Loucy (cell line): ENCODE measurements at regions not wholly inside any gene's neighbourhood (a gene's known extent, or its start where the extent isn't known, plus 50 kb on each side); places are given as distances from the start of the nearest gene placed in this dataset.
A peak's percentile ranks its signal among the peaks of the same experiment; 100 is the strongest.

Experiments used
- H2AFZ ChIP-seq: fragments of 200-600 bp; sonication (generic); 2 replicates; pipeline ENCODE4 v1.6.0; 2016; ENCODE audit warnings: antibody characterized with exemption, mild to moderate bottlenecking, low read length, moderate library complexity
- H3F3A ChIP-seq: fragments of 200-600 bp; 2 replicates; pipeline ENCODE4 v1.6.0; 2016; ENCODE audit warnings: antibody characterized with exemption, low read depth, mild to moderate bottlenecking
- H3K27me3 ChIP-seq: fragments of 200-600 bp; sonication (generic); 2 replicates; pipeline ENCODE4 v1.6.1; 2014; ENCODE audit warnings: low read length, mild to moderate bottlenecking; ENCODE audit not compliant: insufficient read depth, poor library complexity, severe bottlenecking
- H3K36me3 ChIP-seq: fragments of 200-600 bp; sonication (generic); 2 replicates; pipeline ENCODE4 v1.6.1; 2016; ENCODE audit warnings: low read length; ENCODE audit not compliant: insufficient read depth
- H3K4me1 ChIP-seq: fragments of 200-600 bp; sonication (generic); 2 replicates; pipeline ENCODE4 v1.5.1; 2014; ENCODE audit warnings: low read length, mild to moderate bottlenecking; ENCODE audit not compliant: insufficient read depth, poor library complexity, severe bottlenecking
- H3K4me2 ChIP-seq: fragments of 200-600 bp; sonication (generic); 2 replicates; pipeline ENCODE4 v1.6.0; 2014; ENCODE audit warnings: antibody characterized with exemption, low read length, low read depth, mild to moderate bottlenecking; ENCODE audit not compliant: poor library complexity, severe bottlenecking
- H3K4me3 ChIP-seq: fragments of 200-600 bp; sonication (generic); 2 replicates; pipeline ENCODE4 v1.5.1; 2014; ENCODE audit warnings: low read length, mild to moderate bottlenecking, mixed read lengths; ENCODE audit not compliant: poor library complexity, severe bottlenecking
- H3K79me2 ChIP-seq: fragments of 200-600 bp; sonication (generic); 2 replicates; pipeline ENCODE4 v1.6.1; 2014; ENCODE audit warnings: low read length; ENCODE audit not compliant: insufficient read depth
- H3K9ac ChIP-seq: fragments of 200-600 bp; sonication (generic); 2 replicates; pipeline ENCODE4 v1.6.0; 2014; ENCODE audit warnings: mild to moderate bottlenecking, low read depth, low read length, moderate library complexity; ENCODE audit not compliant: poor library complexity, severe bottlenecking
- H3K9me2 ChIP-seq: fragments of 200-600 bp; sonication (generic); replicated peaks from 2 replicates; pipeline ENCODE4 v1.6.1; 2016; ENCODE audit warnings: low read depth, low read length, mixed read lengths
- H3K9me3 ChIP-seq: fragments of 200-600 bp; sonication (generic); 2 replicates; pipeline ENCODE4 v1.6.1; 2014; ENCODE audit warnings: mild to moderate bottlenecking, antibody characterized with exemption, low read length, low read depth; ENCODE audit not compliant: insufficient read depth
- H4K20me1 ChIP-seq: fragments of 200-600 bp; sonication (generic); 2 replicates; pipeline ENCODE4 v1.6.0; 2014; ENCODE audit warnings: antibody characterized with exemption, low read length, mild to moderate bottlenecking; ENCODE audit not compliant: insufficient read depth, poor library complexity, severe bottlenecking
- CTCF ChIP-seq: fragments of 200-600 bp; sonication (generic); conservative IDR thresholded peaks from 2 replicates; pipeline ENCODE4 v1.5.1; 2014; ENCODE audit warnings: mild to moderate bottlenecking, antibody characterized with exemption, low read length
- EZH2phosphoT487 ChIP-seq: fragments of 200-600 bp; IDR thresholded peaks from 2 replicates; pipeline ENCODE4 v1.6.1; 2018; ENCODE audit warnings: antibody characterized with exemption, mild to moderate bottlenecking, moderate library complexity, borderline replicate concordance

DNA sequence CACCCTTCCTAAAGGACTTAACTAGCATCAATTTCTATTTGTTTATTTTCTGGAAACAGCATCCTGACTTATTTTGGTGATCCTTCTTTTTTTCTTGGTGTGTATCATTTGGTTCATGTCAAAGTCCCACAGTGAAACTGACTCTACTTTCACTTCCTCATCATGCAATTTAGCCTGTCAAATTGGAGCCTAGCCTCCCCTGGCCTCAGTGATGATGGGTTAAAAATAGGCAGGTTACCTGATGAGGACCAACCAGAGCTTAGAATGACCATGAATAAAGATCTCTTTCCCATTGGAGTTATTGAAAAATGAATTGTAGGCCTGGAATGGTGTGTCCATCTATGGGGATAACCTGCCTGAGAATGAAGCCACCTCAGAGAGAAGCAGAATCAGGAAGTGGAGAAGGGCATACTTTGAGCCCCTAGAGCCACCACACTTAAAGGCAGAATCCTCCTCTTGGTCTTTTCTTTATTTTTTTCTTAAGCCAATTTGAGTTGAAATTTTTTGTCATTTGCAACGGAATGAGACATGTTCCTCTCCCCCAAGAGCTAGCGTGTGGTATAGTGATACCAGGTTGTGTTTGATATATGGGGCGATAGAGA lies 105.6 kb downstream of the BTBD3 start:
- Histone ChIP-seq H3K79me2 (no peaks in the 10 kb centered on the region), H3K9ac (no peak overlapping the region), H3K27me3 (no peaks in the 10 kb centered on the region), H2AFZ (peak overlapping the region; percentile 69), H3K4me1 (no peaks in the 10 kb centered on the region), H3F3A (no peaks in the 10 kb centered on the region), H3K9me2 (no peaks in the 10 kb centered on the region), H4K20me1 (no peaks in the 10 kb centered on the region), H3K36me3 (no peaks in the 10 kb centered on the region), H3K4me3 (no peak overlapping the region), H3K9me3 (no peaks in the 10 kb centered on the region), H3K4me2 (no peak overlapping the region)
- TF ChIP-seq CTCF, result no peak

DNA sequence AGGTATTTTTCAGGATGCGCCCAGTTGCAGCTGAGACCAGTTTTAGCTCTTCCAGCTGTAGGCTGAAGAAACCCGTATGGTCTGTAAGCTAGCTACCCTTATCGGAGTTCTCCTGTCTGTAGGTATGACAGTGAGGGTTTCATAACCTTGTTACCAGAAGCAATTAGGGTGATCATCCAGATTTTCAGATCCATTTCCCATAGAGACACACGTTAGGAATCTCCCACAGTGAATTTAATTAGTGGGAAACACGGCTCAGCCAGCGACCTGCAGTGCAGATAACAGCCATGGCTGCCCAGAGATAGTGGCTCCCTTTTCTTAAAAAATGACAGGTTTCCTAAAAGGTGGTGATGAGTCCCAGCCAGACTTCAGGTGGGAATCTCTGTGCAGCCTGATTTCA lies 111.1 kb downstream of the BTBD3 start:
- Histone ChIP-seq H3F3A (no peaks in the 10 kb centered on the region), H4K20me1 (no peaks in the 10 kb centered on the region), H2AFZ (0 out of 2 replicates have a peak overlapping the region, but pooled peaks have one; percentile 41), H3K4me3 (no peak overlapping the region), H3K9me3 (no peaks in the 10 kb centered on the region), H3K36me3 (no peaks in the 10 kb centered on the region), H3K79me2 (no peaks in the 10 kb centered on the region), H3K27me3 (no peaks in the 10 kb centered on the region), H3K9ac (no peak overlapping the region), H3K9me2 (no peaks in the 10 kb centered on the region), H3K4me2 (no peak overlapping the region), H3K4me1 (no peaks in the 10 kb centered on the region)
- no peak for TF ChIP-seq EZH2phosphoT487
- no peak for TF ChIP-seq CTCF

- Histone ChIP-seq H3K9me3 (no peaks in the 10 kb centered on the region), H3K4me3 (no peak overlapping the region), H4K20me1 (no peaks in the 10 kb centered on the region), H3K9me2 (no peaks in the 10 kb centered on the region), H3K9ac (no peak overlapping the region), H3K4me2 (no peak overlapping the region), H3K79me2 (no peaks in the 10 kb centered on the region), H2AFZ (no peak overlapping the region), H3F3A (no peaks in the 10 kb centered on the region), H3K4me1 (no peaks in the 10 kb centered on the region), H3K27me3 (no peaks in the 10 kb centered on the region), H3K36me3 (no peaks in the 10 kb centered on the region)
- no peak for TF ChIP-seq EZH2phosphoT487
- no peak for TF ChIP-seq CTCF
Observed at GRCh38 chr20:12030470-12030869, 112.8 kb downstream of the BTBD3 start.
